Daoy (cell line): ENCODE measurements at regions not wholly inside any gene's neighbourhood (a gene's known extent, or its start where the extent isn't known, plus 50 kb on each side); places are given as distances from the start of the nearest gene placed in this dataset.
A peak's percentile ranks its signal among the peaks of the same experiment; 100 is the strongest.

ENCODE experiments used
- DNase-seq: peaks from one replicate; pipeline ENCODE4 v3.0.0-alpha.2; 2015; ENCODE audit warnings: low read depth

- no peak for DNase-seq
Measured at GRCh38 chr2:74735009-74735408, 81.0 kb downstream of the SEMA4F start.

GRCh38 chr2:74735564-74735963, 81.5 kb downstream of the SEMA4F start:
- DNase-seq: no peak

GRCh38 chr2:74736589-74736988, 82.5 kb downstream of the SEMA4F start:
- DNase-seq: no peak

GRCh38 chr2:74738586-74738985, 84.5 kb downstream of the SEMA4F start:
- no peak for DNase-seq

- DNase-seq: no peak
Measured at GRCh38 chr2:74739129-74739528, 85.1 kb downstream of the SEMA4F start.

- no peak for DNase-seq
Measured at GRCh38 chr2:74739733-74740241, 85.7 kb downstream of the SEMA4F start.

GRCh38 chr2:74740395-74740740, 86.3 kb downstream of the SEMA4F start:
- no peak for DNase-seq

GRCh38 chr2:74740741-74741431, 86.8 kb downstream of the SEMA4F start:
- peak; percentile 95 for DNase-seq

GRCh38 chr2:74741629-74742028, 87.6 kb downstream of the SEMA4F start:
- no peak for DNase-seq

GRCh38 chr2:74742471-74742870, 88.4 kb downstream of the SEMA4F start:
- no peak for DNase-seq

- no peak for DNase-seq
Measured at GRCh38 chr2:74743039-74743438, 89.0 kb downstream of the SEMA4F start.

- DNase-seq: no peak
Measured at GRCh38 chr2:74743778-74744177, 89.7 kb downstream of the SEMA4F start.

- DNase-seq: no peak
Measured at GRCh38 chr2:74744731-74745515, 89.0 kb upstream of the HK2 start.

- DNase-seq: no peak
Measured at GRCh38 chr2:74745766-74746165, 88.2 kb upstream of the HK2 start.

GRCh38 chr2:74746480-74746879, 87.4 kb upstream of the HK2 start:
- DNase-seq: no peak

- DNase-seq: peak; percentile 59
Measured at GRCh38 chr2:74747411-74748080, 86.4 kb upstream of the HK2 start.

GRCh38 chr2:74748665-74749064, 85.3 kb upstream of the HK2 start:
- DNase-seq: no peak

- no peak for DNase-seq
Measured at GRCh38 chr2:74749432-74749831, 84.5 kb upstream of the HK2 start.

GRCh38 chr2:74751981-74752851, 81.7 kb upstream of the HK2 start:
- DNase-seq: no peak

- peak; percentile 60 for DNase-seq
Measured at GRCh38 chr2:74755386-74755785, 78.5 kb upstream of the HK2 start.

GRCh38 chr2:74756356-74756890, 77.5 kb upstream of the HK2 start:
- DNase-seq: no peak
